ENCODE measurements at regions not wholly inside any gene's neighbourhood (a gene's known extent, or its start where the extent isn't known, plus 50 kb on each side); places are given as distances from the start of the nearest gene placed in this dataset.

DNA sequence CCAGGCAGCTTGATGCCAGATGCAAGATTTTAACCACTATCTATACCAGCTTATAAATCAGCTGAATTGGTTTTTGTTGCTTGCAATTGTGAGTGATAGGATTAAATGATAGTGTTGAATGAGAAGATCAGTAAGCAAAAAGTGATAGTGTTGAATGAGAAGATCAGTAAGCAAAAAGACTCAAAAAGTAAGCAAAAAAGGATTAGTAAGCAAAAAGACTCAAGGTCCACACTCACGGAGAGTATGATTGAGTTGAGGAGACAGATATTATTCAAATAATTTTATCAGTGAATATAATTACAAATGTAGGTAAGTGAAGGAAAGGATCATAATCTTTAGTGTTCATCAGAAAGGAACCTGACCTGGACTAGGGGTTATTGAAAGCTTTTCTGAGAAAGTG is 58.0 kb upstream of the ARRDC3 start:
- FAIRE-seq = no peak

DNA sequence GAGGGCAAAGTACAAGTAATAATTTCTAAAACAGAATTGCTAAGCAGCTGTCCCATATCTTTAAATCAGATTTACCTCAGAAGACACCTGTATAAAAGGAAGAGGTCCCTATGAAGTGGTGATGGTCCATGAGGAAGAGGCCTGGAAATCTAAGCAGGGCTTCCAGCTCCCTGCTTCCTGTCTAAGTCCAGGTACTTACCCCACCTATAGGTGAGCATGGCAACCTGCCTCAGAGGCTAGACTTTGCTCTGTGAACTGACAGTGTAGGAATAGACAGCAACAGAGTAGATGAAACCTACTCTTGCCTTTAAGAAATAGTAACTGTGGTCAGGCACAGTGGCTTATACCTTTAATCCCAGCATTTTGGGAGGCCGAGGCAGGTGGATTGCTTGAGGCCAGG is 55.8 kb upstream of the ARRDC3 start:
- FAIRE-seq = no peak

DNA sequence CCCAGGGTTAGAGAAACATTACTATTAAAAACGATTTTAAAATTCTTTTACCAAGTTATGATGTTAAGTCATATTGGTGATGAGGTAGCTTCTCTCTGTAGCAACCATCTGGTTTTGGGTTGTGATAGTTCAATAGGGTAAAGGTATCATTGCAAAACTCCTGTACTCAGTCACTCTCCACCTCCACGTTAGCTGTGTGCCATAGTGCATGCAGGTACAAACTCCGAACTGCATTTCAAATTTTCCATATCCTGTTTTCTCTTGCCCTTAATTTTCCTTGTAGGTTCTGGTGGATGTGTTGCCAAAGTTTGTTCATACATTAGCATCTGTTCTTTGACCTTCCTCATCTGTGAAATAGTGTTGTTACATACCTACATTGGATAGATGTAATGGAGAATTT is 53.1 kb upstream of the ARRDC3 start:
- no peak for FAIRE-seq

DNA sequence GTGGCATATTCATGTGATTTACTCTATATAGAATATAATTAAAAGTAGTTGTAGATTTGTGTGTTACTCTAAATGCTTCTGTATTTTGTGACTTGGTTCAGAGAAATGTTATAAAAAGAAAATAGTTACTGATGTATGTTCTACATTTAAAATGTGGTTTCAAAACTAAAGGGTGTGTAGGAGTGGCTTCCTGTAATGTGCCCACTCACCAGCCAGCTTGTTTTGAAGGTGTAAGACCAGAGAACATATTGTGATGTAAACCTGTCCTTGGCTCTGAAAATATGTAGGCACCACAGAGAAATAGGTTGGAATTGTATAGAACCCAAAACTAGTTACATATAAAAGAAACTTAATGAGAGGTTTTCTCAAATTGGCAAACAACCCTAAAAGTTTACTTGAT is 51.2 kb upstream of the ARRDC3 start:
- FAIRE-seq = no peak

DNA sequence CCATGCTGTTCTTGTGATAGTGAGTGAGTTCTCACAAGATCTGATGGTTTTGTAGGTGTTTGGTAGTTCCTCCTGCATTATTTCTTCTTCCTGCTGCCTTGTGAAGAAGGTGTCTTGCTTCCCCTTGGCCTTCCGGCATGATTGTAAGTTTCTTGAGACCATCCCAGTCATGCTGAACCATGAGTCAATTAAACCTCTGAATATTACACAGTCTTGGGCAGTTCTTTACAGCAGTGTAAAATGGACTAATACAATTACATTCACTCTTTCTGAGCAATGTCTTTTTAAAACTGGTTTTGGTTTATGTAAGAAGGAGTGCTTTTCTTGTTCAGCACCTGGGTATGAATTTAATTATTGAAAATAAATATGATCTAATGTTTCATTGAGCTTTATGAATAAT is 50.7 kb upstream of the ARRDC3 start:
- no peak for FAIRE-seq
